HG03460 (cell line): ENCODE measurements at regions not wholly inside any gene's neighbourhood (a gene's known extent, or its start where the extent isn't known, plus 50 kb on each side); places are given as distances from the start of the nearest gene placed in this dataset.
A peak's percentile ranks its signal among the peaks of the same experiment; 100 is the strongest.

Source experiments
- ATAC-seq: cut with Tn5 transposase; IDR thresholded peaks from one replicate; pipeline ENCODE4 v1.9.1; 2021; ENCODE audit not compliant: unreplicated experiment

DNA sequence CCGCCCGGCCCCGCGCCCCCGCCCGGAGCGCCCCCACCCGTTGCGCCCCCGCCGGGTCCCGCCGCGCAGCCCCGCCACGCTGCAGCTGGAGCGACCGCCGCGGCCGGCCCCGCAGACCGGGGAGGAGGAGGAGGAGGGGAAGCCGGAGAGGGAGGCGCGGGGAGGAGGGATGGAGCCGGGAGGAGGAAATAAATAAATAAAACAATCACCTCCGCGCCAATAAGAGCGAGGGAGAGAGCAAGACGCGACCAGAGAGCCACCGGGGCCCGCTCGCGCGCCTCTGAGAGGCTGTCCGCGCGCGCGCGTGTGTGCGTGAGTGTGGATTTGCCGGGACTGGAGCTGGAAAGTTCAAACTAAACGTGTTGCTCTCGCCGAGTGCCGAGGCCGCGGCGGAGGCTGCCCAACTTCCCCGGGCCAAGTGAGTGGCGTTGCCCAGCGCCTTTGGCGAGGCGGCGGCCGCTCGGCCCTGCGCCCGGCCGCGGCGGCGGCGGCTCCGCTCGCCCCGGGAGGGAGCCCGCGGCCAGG, 2184.4 kb upstream of the TENM3 start:
- ATAC-seq: peak; percentile 31

DNA sequence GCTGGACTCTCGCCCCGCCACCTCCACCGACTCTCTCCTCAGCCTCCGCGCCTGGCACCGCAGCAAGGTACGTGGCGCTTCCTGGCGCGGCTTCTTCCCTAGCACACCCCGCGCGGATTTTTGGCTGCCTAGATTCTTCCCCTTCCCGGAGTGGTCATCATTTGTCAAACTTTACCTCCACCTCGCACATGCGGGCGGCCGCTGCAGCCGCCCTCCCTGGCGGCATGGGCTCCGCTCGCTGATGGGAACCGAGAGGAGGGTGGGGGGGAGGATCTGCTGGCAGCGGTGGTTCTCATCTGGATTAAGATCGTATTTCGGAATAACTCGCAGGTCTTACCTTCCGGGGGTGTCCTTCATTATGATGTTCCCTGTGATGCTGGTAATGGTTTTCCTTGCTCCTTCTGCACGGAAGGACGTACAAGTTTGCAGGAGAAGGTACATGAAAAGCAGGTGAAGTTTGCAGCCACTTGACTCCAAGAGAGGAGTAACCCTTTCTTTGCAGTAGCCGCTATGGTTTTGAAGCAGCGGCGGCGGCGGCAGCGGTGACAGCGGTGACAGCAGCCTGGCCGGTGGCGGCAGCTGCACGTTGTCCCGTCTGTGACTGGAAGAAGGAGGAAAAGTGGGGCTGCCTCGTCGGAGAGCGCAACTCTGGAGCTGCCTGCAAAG, 2183.9 kb upstream of the TENM3 start:
- no peak for ATAC-seq

DNA sequence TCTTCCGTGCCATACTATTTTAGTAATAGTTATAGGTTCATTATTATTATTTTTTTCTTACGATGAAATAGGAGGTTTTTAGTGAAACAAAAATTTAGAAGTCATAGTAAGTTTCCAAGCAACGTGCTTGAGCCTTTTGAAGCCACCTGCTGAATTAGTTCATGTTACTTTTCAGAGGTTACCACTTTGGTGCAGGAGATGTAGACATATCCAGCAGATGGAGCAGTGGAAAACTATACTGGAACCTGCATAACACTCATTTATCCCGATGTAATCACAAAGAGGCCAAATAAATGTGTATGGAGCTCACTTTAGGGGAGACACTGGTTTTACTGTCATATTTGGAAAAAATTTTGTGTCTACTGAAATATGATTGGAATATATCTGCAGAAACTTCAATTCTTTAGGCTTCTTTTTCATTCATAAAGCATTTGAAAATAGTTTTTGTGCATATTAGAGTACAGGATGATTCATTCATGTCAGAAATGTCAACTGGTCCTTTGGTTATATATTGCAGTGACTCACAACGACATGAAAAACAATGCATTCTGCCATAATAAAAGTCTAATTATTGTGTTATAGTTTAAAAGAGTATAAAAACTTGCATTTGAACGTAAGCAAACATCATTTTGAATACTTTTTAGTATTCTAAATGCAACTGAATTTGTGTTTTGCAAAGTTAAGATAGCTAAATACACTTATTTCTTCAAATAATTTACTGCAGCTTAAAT, 2182.9 kb upstream of the TENM3 start:
- no peak for ATAC-seq

DNA sequence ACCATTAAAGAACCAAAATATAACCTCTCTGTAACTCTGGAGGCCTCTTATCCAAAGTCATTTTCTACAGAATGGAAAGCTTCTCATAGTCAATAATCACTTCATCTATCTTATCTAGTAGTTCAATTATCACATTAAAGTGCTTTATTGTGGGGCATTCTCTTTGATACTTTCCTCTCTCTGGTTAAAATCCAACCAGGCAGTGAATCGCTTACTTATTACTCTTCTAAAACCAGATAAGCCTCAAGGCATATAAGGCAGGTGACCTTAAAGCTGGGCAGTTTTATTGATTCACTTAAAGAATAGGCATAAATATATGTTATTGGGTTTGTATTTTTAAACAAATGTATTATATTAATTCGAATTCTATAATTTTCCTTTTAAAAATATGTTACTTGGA, 2162.1 kb upstream of the TENM3 start:
- no peak for ATAC-seq

DNA sequence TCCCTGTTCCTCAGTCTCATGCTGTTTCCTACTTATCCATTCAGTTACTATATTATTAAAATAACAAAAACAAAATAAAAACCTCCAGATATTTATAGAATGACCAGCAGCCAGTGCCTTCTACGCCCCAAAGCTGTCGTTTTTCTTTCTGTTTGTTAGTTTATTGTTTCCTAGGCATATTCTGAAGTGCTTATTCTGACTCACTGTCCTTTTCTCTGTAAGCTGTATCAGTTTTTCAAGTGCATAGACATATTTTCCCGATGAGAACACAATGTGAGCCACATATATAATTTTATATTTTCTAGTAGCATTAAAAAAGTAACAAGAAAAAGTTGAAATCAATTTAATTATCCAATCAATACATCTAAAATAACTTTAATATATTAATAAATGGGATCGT, 2158.6 kb upstream of the TENM3 start:
- ATAC-seq: no peak

DNA sequence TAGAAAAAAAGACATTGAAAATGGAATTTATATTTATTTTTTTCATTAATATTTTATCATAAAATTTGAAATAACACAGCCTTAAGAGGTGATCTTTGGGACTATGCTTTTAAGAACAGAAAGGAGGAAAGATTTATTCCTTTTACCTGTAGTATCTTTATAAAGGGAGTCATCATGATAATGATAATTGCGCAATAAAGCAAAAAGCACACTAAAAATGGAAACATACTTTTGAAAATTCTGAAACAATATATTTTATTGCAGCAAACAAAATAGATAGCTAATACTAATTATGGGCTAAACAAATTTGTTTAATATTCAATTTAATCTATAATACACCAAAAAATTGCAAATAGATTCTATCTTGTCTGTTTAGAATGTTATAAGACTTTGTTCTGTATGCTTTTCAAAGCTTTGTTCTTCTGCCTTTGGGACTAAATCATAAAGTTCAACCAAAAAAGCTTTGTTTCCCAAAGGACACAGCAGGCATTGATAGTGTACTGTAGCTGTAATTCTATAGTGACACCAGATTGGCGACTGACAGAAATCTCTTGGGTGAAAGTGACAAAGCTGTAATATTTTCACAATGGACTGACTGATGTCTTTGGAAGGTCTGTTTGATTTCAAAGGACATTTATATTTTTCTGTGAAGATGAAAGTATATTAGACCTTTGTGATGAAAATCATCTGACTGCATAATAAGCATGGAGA, 2156.6 kb upstream of the TENM3 start:
- no peak for ATAC-seq

DNA sequence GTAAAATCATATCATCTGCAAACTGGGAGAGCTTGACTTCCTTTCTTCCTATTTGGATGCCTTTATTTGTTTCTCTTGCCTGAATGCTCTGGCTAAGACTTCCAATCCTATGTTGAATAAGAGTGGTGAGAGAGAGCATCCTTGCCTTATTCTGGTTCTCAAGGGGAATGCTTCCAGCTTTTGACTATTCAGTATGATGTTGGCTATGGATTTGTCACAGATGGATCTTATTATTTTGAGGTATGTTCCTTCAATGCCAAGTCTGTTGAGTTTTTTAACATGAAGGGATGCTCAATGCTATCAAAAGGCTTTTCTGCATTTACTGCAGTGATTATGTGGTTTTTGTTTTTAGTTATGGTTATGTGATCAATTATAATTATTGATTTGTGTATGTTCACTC, 2144.6 kb upstream of the TENM3 start:
- ATAC-seq: no peak

DNA sequence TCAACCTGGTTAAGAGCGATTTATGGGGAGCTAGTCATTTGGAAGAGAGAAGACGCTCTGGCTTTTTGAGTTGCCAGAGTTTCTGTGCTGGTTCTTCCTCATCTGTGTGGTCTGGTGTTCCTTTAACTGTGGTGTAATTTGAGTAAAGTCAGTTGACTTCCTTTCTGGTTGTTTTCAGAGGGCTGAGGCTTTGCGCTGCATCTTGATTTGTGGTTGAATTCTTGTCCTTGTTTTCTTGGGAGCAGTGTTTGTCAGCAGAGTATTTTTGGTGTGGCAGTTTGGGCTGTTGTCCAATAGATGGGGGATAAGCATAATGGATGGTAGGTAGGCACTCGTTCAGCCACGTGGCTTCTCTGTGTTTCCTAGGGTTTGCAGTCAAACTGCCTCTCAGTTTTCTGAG, 2143.2 kb upstream of the TENM3 start:
- no peak for ATAC-seq

DNA sequence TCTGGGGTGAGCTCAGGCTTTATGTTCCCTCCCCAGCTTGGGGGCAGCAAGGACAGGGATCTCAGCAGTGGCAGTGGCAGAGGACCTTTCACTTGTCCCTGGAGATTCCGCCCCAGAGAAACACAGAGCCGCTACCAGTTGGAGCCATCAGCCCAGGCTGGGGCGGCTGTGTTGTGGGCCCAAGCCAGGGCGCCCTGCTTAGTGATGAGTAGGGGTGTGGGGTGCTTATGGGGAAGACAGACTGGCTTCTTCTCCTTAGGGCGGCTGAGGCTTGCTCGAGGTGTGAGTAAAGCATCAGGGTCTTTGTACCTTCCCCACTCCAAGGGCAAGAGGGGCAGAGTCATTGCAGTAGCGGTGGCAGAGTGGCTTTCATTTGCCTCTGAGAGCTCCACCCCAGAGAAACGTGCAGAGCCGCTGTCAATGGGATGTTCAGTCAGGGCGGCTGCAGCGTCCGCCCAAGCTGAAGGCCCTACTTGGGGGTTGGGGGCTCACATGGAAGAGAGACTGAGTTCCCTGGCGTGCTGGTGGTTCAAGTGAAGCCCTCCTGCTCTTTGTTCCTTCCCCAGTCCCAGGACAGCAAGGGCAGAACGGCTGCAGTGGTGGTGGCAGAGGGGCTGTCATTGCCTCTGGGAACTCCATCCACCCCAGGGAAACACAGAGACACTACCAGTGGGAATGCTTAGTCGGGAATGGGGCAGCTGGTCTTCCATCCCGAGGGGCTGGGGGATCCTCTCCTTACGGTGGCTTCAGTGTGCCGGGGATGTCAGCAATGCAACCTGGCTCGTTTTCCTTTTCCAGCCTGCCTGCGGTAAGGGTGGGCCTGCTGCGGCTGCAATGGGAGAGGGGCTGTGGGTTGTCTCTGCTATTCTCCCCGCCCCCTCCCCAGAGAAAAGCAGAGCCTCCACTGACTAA, 2142.5 kb upstream of the TENM3 start:
- ATAC-seq: no peak

DNA sequence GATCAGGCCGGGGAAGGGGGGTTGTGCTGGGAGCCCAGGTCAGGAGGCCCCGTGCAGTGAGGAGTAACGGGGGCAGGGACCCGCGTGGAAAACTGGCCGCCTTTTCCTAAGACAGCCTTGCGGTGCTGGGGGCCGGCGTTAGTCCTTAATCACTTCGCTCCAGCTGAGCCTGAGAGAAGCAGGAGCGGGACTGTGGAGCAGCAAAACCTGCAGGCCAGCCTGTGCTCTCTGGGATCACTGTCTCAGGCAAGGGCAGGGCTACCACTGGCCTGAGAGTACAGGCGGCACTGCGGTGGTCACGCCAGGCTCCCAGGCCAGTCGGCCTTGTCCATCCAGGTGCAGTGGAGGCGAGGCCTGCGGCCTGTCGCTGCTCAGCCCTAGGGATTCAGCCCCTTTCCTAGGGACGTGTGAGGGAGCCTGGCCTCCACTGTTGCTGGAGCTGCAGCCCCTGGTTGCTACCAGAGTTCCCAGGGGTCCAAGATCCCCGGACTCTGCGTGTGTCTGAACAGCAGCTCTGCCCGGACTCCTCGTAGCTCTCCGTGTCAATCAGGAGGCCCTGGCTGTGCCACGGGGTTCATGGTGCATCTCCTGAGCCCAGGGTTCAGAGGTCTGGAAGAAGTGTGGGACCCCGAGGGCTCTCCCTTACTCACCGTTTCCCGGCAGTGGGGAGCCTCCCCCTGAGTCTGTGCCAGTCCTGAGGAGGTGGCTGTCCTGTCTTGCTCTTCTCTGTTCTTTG, 2141.7 kb upstream of the TENM3 start:
- ATAC-seq: no peak

DNA sequence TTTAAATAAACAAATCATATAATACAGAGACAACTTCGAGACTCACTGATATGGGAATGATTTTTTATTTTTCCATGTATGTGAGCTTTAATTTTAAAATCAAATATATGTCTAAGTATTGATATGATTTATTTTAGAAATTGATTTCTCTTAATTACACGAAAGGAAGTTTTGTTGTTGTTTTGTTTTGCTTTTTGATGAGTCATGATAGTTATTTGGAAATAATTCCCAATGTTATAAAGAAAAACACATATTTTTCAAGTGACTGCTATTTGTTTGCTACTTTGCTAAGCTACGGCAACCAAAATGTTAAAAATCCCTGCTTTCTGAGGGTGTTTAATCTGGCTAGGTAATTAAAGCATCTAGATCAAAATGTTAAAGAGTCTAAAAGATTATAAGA, 2139.4 kb upstream of the TENM3 start:
- ATAC-seq: no peak

DNA sequence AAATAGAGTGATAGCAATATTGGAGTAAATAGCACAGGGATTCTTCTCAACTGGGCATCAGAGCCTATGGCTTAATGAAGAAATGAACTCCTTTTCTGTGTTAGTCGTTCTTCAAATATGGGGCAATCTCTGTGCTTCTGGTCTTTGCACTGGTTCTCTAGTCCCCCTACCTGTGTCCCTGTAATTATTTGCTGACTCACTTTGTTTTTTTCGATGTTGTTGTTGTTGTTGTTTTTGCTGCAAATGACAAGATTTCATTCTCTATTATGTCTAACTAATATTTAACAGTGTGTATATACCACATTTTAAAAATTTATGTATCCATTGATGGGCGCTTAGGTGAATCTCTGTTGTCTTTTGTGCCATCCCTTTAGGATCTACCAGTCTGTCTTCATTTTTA, 2137.8 kb upstream of the TENM3 start:
- no peak for ATAC-seq

DNA sequence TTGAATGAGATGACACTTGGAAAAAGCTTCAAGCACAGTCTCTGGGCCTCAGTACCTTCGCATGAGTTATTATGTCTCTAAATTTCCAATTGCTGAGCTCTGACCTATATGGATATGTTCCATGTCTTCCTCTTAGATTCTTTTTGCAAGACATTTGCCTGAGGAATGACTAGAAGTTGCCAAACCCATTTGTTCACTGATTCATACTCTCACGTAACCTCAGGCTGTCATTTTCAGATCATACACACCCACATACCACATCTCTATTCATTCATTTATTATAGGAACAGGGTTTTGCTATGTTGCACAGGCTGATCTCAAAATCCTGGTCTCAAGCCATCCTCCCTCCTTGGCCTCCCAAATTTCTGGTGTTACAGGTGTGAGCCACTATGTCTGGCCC, 2137.1 kb upstream of the TENM3 start:
- ATAC-seq: no peak

DNA sequence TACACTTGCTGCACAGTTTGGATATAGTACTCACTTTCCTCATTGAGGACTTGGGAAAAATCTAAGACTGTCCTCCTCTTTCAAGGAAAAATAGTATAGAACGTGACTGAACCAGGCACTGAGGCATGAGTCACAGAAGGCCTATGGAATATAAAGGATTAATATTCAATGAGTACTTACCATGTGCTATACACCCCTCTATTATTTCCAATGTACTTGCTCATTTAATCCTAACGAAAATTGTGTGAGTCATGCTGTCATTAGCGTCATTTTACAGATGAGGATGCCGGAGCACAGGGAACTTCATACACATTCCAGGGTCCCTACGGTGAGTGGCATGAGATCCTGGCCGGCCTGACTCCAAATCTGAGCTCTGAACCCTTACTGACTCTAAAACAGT, 2136.2 kb upstream of the TENM3 start:
- ATAC-seq: no peak

DNA sequence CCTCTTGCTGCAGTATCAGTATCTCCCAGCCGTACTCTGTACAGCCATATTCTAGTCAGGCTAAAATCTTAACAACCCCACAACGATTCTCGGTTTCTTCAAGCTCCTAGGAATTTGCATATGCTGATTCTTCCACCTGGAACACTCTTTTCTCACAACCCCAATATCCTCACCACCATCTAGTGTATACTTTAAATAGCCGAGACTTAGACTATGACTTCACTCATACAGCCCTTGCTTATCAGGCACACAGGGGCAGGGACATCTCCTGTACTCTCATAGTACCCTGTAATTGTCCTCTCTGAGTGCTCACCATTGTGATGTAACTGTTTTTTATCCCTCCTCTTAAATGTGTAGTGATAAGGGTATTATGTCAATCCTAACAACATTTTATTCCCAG, 2126.4 kb upstream of the TENM3 start:
- no peak for ATAC-seq

DNA sequence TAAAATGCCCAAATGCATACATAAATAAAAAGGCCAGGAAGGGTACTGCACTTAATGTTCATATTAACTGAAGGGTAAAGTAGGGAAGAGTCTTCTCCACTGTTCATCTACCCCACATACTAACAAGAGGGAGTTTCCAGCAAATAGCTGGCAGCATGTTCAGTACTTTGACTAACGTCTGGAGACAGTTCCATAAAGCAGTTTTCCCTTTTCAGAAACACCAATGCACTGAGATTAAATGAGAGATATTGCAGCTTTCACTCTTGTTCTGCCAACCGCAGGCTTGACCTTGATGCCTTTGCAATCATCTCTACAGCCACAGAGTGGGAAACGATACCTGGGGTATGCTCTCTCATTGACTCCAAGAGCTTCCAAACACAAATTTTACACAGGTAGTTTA, 2123.1 kb upstream of the TENM3 start:
- ATAC-seq: no peak

DNA sequence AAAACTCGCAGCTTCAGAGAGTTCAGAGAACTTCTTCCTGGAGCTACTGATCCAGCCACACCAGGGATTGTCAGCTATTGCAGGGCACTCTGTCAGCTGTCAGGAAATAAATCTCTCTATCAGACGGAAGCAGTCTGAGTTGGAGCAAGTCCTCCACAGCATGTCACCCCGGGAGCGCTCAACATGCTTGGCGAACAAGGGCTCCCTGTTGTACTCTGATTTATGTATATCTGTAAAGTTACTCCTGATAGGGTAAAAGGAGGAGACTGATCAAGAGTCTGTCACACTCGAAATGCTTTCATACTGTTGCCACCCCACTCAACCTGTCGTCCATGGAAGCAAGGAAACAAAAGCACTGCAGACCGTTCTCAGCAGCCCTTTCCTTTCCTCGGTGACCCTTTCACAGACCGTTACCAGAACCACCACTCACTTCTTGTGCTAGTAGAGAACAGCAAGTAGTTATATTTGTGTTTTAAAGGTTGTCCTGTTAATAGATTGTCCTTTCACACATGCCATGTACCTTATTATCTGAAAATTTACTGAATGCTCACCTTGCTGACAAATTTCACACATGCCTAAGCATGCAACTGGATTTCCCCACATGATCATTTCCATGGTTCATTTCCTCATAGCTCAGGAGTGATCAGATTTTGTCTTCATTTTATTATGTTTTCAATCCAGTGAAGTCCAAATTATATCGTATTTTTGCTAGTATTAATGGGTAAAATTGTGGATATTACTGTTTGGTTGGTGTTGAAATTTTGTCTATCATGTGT, 2108.9 kb upstream of the TENM3 start:
- ATAC-seq: peak; percentile 51

DNA sequence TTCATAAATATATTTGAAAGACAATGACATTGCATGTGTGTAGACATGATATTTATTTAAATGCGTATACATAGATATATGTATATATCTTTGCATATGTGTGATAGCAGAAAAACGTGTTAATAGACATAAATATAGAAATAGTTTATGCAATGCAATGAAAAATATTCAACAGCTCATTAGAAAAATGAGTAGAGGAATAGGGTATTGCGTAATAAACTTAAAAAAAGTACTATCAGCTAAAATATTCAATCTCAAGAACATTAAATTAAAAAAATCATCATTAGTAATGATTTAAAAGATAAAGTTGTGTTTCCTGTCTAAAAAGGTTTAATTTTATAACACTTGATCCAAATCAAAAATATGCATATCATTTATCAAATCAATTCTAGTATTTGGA, 2101.5 kb upstream of the TENM3 start:
- ATAC-seq: no peak

DNA sequence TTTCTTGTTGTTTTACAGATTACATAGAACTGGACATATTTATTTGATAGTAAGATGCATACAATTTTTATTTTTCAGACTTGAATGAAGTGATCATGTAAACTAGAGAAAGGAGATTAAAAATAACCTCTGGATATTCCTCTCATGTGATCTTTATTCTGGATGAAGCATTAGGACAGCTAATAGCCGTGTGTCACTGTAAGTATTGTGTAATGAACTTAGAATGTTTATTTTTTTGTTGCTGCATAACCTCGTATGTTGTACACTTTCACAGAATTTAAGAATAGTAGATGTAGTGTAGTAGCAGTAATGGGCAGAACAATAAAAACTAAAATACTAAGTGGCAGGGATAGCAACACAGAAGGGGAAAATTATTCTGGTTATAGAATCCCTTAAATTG, 2094.5 kb upstream of the TENM3 start:
- no peak for ATAC-seq

DNA sequence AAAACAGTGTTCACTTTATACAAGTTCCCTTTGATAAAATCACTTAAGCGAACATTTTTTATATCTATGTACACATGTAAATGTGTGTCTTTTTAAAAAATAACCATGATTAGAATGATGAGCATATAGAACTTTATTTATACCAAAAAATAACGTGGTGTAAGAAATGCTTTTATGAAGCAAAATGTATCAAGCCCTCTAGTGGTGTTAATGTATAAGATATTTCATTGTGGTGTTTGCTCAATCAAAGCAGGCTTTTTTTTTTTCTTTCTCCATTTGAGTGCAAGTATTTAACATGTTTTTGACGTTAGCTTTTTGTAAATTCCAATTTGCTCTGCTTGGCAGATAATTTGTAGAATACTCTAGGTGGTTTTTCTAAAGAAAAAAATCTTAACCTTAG, 2092.4 kb upstream of the TENM3 start:
- ATAC-seq: no peak
